Epithelial cell of proximal tubule (primary cell): ENCODE measurements at regions not wholly inside any gene's neighbourhood (a gene's known extent, or its start where the extent isn't known, plus 50 kb on each side); places are given as distances from the start of the nearest gene placed in this dataset.

Experiments used
- DNase-seq: peaks from one replicate; pipeline ENCODE4 v3.0.0-alpha.2; 2011; ENCODE audit warnings: low read depth
- H3K4me3 ChIP-seq: 2 replicates; pipeline ENCODE4 v1.5.1; 2011; ENCODE audit warnings: low read depth, mild to moderate bottlenecking, low read length
- TF ChIP-seq, protein P1 (sequence below): conservative IDR thresholded peaks from 2 replicates; pipeline ENCODE4 v1.5.1; 2012; ENCODE audit warnings: low read depth, mild to moderate bottlenecking, low read length

DNA sequence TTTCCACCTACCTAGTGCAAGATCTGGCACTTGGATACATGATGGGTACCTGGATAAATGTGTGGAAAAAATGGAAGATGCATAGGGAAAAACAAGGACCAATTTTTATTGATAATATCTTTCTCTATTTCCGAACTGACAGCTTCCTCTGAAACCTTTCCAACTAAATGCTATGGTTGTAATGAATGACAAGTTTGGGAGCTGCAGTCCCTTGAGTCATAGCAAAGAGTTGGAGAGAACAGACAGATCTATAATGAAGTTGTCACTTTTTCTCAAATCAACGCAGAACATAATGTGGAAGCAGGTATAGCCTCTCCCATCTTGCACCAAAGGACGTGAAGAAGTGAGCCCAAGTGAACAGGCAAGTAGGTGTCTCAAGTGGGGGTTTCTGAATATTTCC lies 296.5 kb upstream of the KAZN start:
- H3K4me3 ChIP-seq = no peak overlapping the region
- TF ChIP-seq, protein P1, sequence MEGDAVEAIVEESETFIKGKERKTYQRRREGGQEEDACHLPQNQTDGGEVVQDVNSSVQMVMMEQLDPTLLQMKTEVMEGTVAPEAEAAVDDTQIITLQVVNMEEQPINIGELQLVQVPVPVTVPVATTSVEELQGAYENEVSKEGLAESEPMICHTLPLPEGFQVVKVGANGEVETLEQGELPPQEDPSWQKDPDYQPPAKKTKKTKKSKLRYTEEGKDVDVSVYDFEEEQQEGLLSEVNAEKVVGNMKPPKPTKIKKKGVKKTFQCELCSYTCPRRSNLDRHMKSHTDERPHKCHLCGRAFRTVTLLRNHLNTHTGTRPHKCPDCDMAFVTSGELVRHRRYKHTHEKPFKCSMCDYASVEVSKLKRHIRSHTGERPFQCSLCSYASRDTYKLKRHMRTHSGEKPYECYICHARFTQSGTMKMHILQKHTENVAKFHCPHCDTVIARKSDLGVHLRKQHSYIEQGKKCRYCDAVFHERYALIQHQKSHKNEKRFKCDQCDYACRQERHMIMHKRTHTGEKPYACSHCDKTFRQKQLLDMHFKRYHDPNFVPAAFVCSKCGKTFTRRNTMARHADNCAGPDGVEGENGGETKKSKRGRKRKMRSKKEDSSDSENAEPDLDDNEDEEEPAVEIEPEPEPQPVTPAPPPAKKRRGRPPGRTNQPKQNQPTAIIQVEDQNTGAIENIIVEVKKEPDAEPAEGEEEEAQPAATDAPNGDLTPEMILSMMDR = no peak
- no peak for DNase-seq

DNA sequence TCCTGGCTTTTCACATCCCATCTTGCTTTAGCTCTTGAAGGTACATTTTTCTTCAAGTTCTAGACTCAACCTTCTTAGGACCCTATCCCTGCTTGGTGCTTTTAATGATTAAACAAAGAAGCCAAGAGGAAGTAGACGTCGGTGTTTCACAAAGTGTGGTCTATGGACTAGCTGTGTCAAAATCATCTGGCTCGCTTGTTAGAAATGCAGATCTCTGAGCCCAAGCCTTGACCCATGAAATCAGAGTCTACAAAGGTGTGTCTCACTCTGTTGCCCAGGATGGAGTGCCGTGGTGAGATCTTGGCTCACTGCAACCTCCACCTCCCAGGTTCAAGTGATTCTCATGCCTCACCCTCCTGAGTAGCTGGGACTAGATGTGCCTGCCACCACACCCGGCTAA lies 295.5 kb upstream of the KAZN start:
- no peak for DNase-seq
- TF ChIP-seq, protein P1 = no peak
- H3K4me3 ChIP-seq = no peak overlapping the region

DNA sequence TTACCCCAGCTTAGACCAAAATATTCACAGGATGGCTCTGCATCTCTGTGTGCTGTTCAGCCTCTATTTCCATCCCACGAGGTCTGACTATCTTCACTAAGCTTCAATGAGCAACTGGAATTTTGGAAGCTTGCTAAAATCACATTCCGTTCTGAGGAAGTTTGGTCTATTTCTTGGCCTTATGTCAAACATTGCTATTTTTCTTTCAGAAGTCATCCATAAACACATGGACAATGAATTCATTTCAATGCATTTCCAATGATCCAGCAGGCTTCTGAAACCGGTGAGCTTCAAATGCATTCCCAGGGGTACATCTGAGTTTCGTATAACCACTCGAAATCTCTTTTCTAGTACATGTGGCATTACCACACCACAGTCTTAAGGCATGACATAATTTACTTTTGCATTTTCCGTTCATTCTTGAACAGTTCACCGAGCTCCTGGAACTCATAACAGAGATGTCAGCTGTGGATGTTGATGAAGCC lies 294.1 kb upstream of the KAZN start:
- H3K4me3 ChIP-seq = no peak overlapping the region
- peak; percentile 98 for DNase-seq
- TF ChIP-seq, protein P1 = no peak

DNA sequence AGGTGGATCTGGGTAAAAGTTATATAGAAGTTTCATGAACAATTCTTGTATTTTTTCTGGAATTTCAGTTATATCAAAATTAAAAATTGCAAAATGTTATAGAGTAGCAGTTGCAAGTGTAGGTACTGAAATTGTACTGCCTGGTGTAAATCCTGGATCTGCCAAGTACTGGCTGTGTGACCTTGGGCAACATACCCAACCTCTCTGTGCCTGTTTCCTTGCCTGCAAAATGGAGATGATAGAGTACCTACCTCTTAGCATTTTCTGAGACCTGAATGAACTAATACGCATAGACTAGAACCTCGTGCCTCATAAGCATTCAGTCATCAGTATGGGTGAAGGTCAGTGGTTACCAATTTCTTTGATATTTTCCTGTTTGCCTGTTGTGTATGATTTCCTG lies 290.0 kb upstream of the KAZN start:
- TF ChIP-seq, protein P1 = no peak
- DNase-seq = no peak

DNA sequence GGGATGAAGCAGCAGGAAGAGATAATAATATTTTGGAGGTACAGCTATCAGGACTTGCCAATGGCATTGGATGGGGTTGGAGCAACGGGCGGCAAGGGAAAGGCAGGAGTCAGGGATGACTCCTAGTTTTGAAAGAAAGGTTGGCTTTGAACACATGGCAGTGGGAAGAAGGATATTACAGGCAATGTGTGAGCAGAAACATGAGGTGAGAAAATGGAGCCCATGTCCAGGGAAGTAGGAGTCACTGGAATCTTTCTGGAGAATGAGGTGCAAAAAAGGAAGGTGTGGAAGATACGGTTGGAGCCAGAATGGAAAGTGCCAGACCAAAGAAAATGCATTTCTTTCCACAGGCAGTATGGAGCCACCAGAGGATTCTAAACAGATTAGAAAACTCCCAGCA lies 288.5 kb upstream of the KAZN start:
- no peak overlapping the region for H3K4me3 ChIP-seq
- DNase-seq = no peak
- TF ChIP-seq, protein P1 = no peak

More for the DNA sequence above, 290.0 kb upstream of the KAZN start:
- H3K4me3 ChIP-seq = no peak overlapping the region

DNA sequence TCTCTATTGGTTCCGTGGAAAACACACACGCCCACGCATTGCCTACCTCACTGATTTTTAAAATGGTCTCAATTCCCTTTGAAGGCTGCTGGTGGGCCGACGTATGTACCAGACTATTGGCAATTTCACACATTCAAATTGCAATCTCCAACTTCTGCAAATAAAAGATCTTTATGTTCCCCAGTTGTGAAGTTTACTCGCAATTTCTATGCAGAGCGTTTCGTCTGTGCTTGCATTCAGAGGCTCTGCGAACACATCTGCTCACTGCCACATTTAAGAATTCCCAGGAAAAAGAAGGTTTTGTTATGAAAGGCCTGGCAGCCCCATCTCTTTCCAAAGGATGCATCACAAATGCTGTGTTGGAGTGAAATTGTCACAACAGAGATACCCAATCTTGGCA lies 288.0 kb upstream of the KAZN start:
- DNase-seq = no peak
- TF ChIP-seq, protein P1 = no peak
- no peak overlapping the region for H3K4me3 ChIP-seq

DNA sequence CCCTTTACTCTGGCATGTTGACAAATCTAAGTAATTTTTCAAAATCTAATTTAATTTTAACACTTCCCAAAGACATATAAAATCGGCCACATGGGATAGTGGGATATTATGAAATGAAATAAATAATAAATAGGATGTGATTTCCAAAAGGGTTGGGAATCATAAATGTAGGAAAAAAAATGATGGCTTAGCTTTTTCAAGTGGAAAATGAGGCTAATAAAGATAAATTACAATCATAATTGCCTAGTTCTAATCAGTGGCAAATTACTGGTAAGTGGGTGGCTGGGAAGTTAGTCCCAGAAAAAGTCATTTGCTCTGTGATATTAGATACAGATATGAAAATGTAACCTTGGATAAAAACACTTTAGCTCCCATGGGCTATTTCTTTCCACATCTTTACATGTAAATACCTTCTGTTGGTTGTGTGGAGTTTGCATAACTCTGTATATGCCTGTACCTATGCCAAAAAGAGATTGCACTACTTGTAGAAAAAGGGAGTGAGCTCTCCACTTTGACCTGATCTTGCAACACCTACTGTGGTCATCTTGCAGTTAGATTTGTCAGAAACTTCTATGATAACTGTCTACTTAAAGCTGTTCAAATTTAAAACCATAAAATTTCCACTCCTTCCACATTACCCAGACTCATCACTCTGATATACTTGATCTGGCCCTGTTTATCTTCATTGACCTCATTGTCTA lies 284.6 kb upstream of the KAZN start:
- TF ChIP-seq, protein P1 = no peak
- no peak for DNase-seq
- no peak overlapping the region for H3K4me3 ChIP-seq
